A549 (cell line): ENCODE measurements at regions not wholly inside any gene's neighbourhood (a gene's known extent, or its start where the extent isn't known, plus 50 kb on each side); places are given as distances from the start of the nearest gene placed in this dataset.
"Not testable (repeated sequence)": the region's sequence is repeated elsewhere in the genome, so short reads cannot be mapped to it uniquely, and the experiment has no call there.

Source experiments
- CEBPB ChIP-seq, 2 experiments: fragments of >200 bp in 1 of 2; sonication (Bioruptor Twin) in 1 of 2; formaldehyde crosslinking in 1 of 2; IDR thresholded peaks; 2 replicates each; pipeline ENCODE4 v1.6.1; 2012 to 2016
- CHD4 ChIP-seq: fragments of 200-600 bp; sonication (generic); IDR thresholded peaks from 2 replicates; pipeline ENCODE4 v1.6.1; 2016; ENCODE audit warnings: antibody characterized with exemption, mild to moderate bottlenecking, borderline replicate concordance
- EP300 ChIP-seq, 2 experiments: fragments of >200 bp; sonication (Bioruptor Twin); formaldehyde crosslinking; IDR thresholded peaks; 2 replicates in 1 of 2; 3 replicates in 1 of 2; pipeline ENCODE4 v1.6.1; 2016 to 2017
- FOSL2 ChIP-seq, 2 experiments: fragments of 450-650 bp in 1 of 2; fragments of >200 bp in 1 of 2; sonication (Bioruptor Twin) in 1 of 2; formaldehyde crosslinking; IDR thresholded peaks; 2 replicates each; pipeline versions ENCODE4 v1.5.0 to v1.6.1; 2016 to 2020; ENCODE audit warnings: mild to moderate bottlenecking in 1 of 2, moderate library complexity in 1 of 2
- HDAC2 ChIP-seq: fragments of 200-600 bp; sonication (generic); IDR thresholded peaks from 2 replicates; pipeline ENCODE4 v1.6.1; 2016
- JUN ChIP-seq, 2 experiments: fragments of >200 bp; sonication (Bioruptor Twin); formaldehyde crosslinking; IDR thresholded peaks; 2 replicates in 1 of 2; 3 replicates in 1 of 2; pipeline ENCODE4 v1.6.1; 2016 to 2017
- KDM5A ChIP-seq: fragments of 200-600 bp; sonication (generic); IDR thresholded peaks from 2 replicates; pipeline ENCODE4 v1.6.1; 2016; ENCODE audit warnings: antibody characterized with exemption, mild to moderate bottlenecking
- MAZ ChIP-seq: fragments of 150-350 bp; IDR thresholded peaks from 2 replicates; pipeline ENCODE4 v1.6.1; 2014; ENCODE audit warnings: antibody characterized with exemption, low read depth, low read length, borderline replicate concordance
- NFE2L2 ChIP-seq: fragments of 150-350 bp; conservative IDR thresholded peaks from 2 replicates; pipeline ENCODE4 v1.6.1; 2014; ENCODE audit warnings: low read length
- POLR2A ChIP-seq: IDR thresholded peaks from 2 replicates; pipeline ENCODE4 v1.6.1; 2012; ENCODE audit warnings: mild to moderate bottlenecking, low read length
- RAD21 ChIP-seq, 2 experiments: fragments of >200 bp in 1 of 2; sonication (Bioruptor Twin) in 1 of 2; formaldehyde crosslinking in 1 of 2; IDR thresholded peaks in 1 of 2; conservative IDR thresholded peaks in 1 of 2; 2 replicates in 1 of 2; 3 replicates in 1 of 2; pipeline ENCODE4 v1.6.1; 2012 to 2018; ENCODE audit warnings: inconsistent platforms in 1 of 2
- SMC3 ChIP-seq: fragments of >200 bp; sonication (Bioruptor Twin); formaldehyde crosslinking; IDR thresholded peaks from 3 replicates; pipeline ENCODE4 v1.6.1; 2018; ENCODE audit warnings: inconsistent platforms
- TF ChIP-seq, protein P1 (sequence below): fragments of >200 bp; sonication (Bioruptor Twin); formaldehyde crosslinking; IDR thresholded peaks from 3 replicates; pipeline ENCODE4 v1.5.1; 2016

DNA sequence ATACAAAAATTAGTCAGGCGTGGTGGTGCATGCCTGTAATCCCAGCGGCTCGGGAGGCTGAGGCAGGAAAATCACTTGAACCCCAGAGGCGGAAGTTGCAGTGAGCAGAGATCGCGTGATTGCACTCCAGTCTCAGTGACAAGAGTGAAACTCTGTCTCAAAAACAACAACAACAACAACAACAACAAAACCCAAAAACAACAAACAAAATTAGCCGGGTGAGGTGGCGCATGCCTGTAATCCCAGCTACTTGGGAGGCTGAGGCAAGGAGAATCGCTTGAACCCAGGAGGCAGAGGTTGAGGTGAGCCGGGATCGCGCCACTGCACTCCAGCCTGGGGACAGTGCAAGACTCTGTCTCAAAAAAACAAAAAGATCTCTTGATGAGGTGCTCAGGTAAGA is 120.5 kb upstream of the SALL4 start:
- not testable (repeated sequence) for TF ChIP-seq NFE2L2; EP300 (IDR thresholded peaks at IDR 0.05); POLR2A; CEBPB (IDR thresholded peaks at IDR 0.05); FOSL2 (IDR thresholded peaks at IDR 0.05); FOSL2 (CRISPR knock-in tag; IDR thresholded peaks at IDR 0.05); JUN (IDR thresholded peaks at IDR 0.05); RAD21 (conservative IDR thresholded peaks at IDR 0.05 in 1 of 2, IDR thresholded peaks at IDR 0.05 in 1 of 2); HDAC2; CHD4; SMC3; KDM5A; MAZ
- TF ChIP-seq, protein P1, sequence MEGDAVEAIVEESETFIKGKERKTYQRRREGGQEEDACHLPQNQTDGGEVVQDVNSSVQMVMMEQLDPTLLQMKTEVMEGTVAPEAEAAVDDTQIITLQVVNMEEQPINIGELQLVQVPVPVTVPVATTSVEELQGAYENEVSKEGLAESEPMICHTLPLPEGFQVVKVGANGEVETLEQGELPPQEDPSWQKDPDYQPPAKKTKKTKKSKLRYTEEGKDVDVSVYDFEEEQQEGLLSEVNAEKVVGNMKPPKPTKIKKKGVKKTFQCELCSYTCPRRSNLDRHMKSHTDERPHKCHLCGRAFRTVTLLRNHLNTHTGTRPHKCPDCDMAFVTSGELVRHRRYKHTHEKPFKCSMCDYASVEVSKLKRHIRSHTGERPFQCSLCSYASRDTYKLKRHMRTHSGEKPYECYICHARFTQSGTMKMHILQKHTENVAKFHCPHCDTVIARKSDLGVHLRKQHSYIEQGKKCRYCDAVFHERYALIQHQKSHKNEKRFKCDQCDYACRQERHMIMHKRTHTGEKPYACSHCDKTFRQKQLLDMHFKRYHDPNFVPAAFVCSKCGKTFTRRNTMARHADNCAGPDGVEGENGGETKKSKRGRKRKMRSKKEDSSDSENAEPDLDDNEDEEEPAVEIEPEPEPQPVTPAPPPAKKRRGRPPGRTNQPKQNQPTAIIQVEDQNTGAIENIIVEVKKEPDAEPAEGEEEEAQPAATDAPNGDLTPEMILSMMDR: not testable (repeated sequence)
